VCaP (cell line): ENCODE measurements at regions not wholly inside any gene's neighbourhood (a gene's known extent, or its start where the extent isn't known, plus 50 kb on each side); places are given as distances from the start of the nearest gene placed in this dataset.

ENCODE experiments used
- H3K27ac ChIP-seq: fragments of 450-650 bp; 2 replicates; pipeline ENCODE4 v1.5.1; 2017
- TF ChIP-seq, protein P1 (sequence below): fragments of 450-650 bp; conservative IDR thresholded peaks from 2 replicates; pipeline ENCODE4 v1.5.1; 2017; ENCODE audit warnings: mild to moderate bottlenecking, moderate library complexity

DNA sequence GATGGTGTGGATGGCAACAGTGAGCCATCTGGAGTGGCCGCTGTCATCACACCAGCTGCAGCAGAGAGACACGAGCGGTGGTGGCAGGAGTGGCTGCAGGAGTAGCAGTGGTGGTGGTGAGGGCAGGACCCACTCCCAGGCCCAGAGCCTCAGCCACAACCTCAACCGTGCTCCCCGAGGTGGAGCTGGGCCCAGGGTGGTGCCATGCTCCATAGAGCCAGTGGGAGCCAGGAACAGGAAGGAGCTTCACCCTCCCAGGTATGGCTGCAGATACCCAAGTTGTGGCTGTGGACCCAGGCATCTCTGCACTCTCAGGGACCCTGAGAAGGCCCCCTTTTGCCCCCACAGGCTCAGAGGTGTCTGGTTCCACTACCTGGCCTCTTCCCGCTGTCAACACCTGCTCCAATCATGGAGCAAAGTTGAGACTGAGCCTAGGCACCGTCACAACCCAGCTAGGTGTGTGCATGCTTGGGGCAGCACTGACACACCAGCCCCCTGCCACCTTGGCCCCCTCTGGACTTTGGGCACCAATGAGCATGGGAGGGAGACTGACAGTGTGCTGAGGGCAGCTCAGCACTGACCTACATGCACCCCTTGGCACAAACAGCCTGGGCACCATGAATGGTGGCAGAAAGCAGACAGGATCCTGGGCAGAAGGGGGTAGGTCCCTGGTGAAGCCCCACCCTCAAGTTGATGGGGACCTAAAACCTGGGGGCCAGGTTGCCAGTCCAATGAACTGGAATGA, 188.9 kb downstream of the NDUFA10 start:
- no peak overlapping the region for H3K27ac ChIP-seq
- TF ChIP-seq, protein P1, sequence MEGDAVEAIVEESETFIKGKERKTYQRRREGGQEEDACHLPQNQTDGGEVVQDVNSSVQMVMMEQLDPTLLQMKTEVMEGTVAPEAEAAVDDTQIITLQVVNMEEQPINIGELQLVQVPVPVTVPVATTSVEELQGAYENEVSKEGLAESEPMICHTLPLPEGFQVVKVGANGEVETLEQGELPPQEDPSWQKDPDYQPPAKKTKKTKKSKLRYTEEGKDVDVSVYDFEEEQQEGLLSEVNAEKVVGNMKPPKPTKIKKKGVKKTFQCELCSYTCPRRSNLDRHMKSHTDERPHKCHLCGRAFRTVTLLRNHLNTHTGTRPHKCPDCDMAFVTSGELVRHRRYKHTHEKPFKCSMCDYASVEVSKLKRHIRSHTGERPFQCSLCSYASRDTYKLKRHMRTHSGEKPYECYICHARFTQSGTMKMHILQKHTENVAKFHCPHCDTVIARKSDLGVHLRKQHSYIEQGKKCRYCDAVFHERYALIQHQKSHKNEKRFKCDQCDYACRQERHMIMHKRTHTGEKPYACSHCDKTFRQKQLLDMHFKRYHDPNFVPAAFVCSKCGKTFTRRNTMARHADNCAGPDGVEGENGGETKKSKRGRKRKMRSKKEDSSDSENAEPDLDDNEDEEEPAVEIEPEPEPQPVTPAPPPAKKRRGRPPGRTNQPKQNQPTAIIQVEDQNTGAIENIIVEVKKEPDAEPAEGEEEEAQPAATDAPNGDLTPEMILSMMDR: no peak

DNA sequence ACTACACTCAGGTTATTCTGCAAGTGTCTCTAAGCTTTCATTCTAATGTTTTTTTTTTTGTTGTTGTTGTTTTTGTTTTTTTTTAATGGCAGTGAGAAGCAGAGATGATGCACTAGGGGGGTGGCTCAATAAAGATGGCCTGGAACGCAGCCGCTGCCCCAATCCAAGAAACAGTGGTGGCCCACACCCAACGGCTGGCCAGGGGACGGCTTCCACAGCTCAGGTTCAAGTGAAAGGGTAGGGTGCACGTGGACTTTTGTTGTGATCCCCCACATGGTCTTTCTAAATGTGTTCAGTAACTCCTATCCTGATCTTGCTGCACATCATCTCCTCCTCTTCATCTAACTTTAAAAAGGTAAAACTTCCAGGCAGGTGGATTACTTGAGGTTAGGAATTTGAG, 190.1 kb downstream of the NDUFA10 start:
- no peak overlapping the region for H3K27ac ChIP-seq
- TF ChIP-seq, protein P1: no peak

DNA sequence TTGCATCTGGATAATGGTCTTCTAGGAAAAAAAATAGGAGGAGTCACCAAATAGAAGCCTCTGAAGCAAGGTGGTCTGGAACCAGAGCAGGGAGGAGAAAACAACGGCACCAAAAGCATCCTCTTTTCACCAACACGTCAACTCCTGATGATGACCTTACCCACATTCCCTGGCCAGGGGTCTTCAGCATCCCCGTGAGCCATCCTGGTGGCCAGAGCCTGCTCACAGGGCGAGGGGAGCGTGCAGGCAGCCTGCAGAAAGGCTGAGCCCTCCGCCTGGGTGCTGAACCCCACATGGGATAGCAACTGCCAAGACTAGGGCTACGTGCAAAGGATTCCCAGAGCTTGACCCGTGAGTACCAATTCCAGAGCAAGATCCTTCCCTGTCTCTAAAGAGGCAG, 191.0 kb downstream of the NDUFA10 start:
- TF ChIP-seq, protein P1: no peak

DNA sequence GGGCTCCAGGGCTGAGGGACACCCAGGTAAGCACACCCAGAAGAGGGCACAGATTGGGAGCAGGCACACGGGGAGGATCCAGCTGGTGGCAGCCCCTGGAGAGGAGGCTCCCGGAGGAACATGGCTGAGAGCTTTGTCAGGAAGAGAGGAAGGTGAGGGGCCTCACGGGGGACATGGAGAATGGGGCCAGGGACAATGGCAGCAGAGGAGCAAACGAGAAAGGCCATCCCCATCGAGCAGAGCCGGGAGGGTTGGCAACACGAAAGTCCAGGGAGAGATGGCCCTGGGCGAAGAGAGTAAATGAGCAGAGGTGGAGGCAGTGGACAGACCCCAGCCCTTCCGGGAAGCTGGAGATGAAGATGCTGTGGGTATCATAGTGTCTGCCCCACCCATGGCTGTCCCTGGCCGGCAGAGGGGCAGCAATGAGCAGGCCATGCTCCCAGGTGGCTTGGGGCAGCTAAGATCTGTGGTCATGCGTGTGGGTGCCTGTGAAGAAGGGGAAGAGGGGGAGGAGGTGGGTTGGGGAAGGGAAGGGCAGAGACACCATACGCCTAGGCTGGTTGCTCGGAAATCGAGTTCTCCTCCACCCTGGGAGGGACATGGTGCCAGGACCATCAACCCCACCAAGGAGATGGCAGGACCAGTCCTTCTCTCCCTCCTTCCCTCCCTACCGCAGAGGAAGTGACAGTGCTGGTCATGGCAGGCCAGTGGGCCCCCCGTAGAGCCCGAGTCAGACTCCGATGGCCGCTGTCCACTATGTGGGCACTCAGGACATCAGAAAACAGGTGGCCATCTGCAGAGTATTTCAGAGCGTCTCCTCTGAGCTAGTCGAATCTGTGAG, 191.7 kb downstream of the NDUFA10 start:
- TF ChIP-seq, protein P1: no peak
- no peak overlapping the region for H3K27ac ChIP-seq

More for the DNA sequence above, 191.0 kb downstream of the NDUFA10 start:
- no peak overlapping the region for H3K27ac ChIP-seq

DNA sequence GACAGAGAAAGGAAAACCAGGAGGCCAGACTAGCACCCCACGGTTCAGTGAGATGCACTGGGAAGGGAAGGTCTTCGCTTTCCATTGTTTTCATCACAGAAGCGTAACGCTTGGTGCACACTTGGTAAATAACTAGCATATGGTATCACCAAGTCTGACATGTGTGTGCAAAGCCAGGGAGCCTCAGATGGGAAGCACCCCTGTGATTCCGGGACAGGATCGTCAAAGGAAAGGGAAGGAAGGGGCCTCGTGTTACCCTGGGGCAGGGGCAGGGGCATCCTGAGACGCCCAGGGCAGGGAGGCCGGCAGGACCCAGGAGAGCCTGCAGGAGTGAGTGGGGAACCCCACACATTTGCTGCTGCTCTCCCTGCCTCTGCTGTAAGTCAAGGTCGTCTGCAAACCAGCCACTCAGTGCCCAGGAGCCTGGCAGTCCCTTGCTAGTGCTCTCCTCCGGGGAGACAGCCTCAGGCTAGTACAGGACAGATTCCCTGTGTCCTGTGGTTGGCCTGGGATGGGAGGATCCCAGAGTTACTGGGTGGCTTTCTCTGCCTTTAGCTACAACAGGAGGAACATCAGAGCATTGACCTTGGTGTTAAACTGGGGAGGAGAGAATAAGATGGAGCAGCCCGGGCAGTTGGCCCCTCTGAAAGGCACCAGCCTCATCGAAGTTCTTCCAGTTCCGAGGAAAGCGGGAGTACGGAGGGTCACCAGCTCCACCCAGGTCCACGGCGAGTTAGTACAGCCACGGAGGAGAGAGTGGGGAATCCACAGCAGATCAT, 192.5 kb downstream of the NDUFA10 start:
- no peak overlapping the region for H3K27ac ChIP-seq
- TF ChIP-seq, protein P1: no peak

DNA sequence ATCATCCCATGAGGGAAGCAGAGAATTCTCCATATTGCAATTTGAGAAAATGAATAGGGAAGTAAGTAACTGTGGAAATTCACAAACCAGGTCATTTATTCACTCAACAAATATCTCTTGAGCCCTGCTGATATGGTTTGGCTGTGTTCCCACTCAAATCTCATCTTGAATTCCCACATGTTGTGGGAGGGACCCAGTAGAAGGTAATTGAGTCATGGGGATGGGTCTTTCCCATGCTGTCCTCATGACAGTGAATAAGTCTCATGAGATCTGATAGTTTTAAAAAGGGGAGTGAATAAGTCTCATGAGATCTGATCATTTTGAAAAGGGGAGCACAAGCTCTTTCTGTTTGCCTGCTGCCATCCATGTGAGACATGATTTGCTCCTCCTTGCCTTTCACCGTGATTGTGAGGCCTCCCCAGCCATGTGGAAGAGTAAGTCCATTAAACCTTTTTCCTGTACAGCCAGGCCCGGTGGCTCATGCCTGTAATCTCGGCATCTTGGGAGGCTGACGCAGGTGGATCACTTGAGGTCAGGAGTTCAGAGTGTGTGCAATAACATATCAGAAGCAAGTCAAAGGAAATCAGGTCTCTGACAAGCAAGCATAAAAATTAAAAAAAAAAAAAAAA, 193.2 kb downstream of the NDUFA10 start:
- TF ChIP-seq, protein P1: no peak

More for the DNA sequence above, 193.2 kb downstream of the NDUFA10 start:
- H3K27ac ChIP-seq: no peak overlapping the region
